K562 (cell line): ENCODE measurements at regions not wholly inside any gene's neighbourhood (a gene's known extent, or its start where the extent isn't known, plus 50 kb on each side); places are given as distances from the start of the nearest gene placed in this dataset.

Experiments
- ATAC-seq: fragments of 200-7000 bp; cut with Tn5 transposase; 3 replicates; pipeline ENCODE4 v1.9.1; 2020; ENCODE audit warnings: moderate library complexity
- BruUV-seq: library from RNA; stranded (reverse); fragments of 400-500 nt; replicated peaks from 2 replicates; lab custom pipeline; 2021; lab: Mats Ljungman, UMichigan
- CTCF ChIA-PET: fragments of 300-600 bp; formaldehyde crosslinking; extraction: SDS; loops from one replicate; lab custom pipeline; 2021; ENCODE audit warnings: low intra/inter-chr PET ratio; lab: Yijun Ruan, JAX
- POLR2A ChIA-PET: fragments of 300-600, 350-650 bp; sonication (Branson Sonifier 250); formaldehyde crosslinking; extraction: SDS; loops from one replicate; lab custom pipeline; 2021; ENCODE audit warnings: antibody characterized with exemption, inconsistent platforms; lab: Yijun Ruan, JAX
- DNase-seq, 4 experiments: peaks; one replicate each; pipeline versions ENCODE4 v3.0.0 to v3.0.0-alpha.2; 2011 to 2018; ENCODE audit warnings: low spot score in 3 of 4, mixed read lengths in 3 of 4; ENCODE audit errors: extremely low read depth in 1 of 4
- FAIRE-seq: peaks from 2 replicates; lab custom pipeline; 2011; peaks lifted over from hg19 to GRCh38; lab: Jason Lieb, UNC
- H2AFZ ChIP-seq: 2 replicates; pipeline ENCODE4 v1.6.0; 2011; ENCODE audit warnings: low read depth, low read length, control low read depth, inconsistent platforms
- H3K27ac ChIP-seq: fragments of 200-600 bp; 3 replicates; pipeline ENCODE4 v1.8.0; 2011; ENCODE audit warnings: low read depth, mild to moderate bottlenecking, control low read depth, inconsistent platforms, low read length, moderate library complexity, mixed read lengths; ENCODE audit errors: extremely low read depth
- H3K27me3 ChIP-seq, 2 experiments: fragments of 300-600 bp in 1 of 2; 2 replicates in 1 of 2; 3 replicates in 1 of 2; pipeline versions ENCODE4 v1.6.0 to v1.8.0; 2011; ENCODE audit warnings: inconsistent platforms in 2 of 2, low read length in 2 of 2, mild to moderate bottlenecking in 1 of 2, mixed read lengths in 1 of 2, moderate library complexity in 1 of 2; ENCODE audit not compliant: control insufficient read depth in 2 of 2, insufficient read depth in 2 of 2
- H3K36me3 ChIP-seq: fragments of 300-600 bp; 3 replicates; pipeline ENCODE4 v1.8.0; 2011; ENCODE audit warnings: mild to moderate bottlenecking, low read length, inconsistent platforms; ENCODE audit not compliant: control insufficient read depth, insufficient read depth
- H3K4me1 ChIP-seq, 2 experiments: fragments of 200-600 bp in 1 of 2; replicated peaks in 1 of 2; 2 replicates in 1 of 2; 3 replicates in 1 of 2; pipeline versions ENCODE4 v1.5.1 to v1.8.0; 2011; ENCODE audit warnings: inconsistent platforms in 2 of 2, low read length in 2 of 2, mild to moderate bottlenecking in 1 of 2, mixed read lengths in 1 of 2, moderate library complexity in 1 of 2; ENCODE audit not compliant: control insufficient read depth in 2 of 2, insufficient read depth in 2 of 2
- H3K4me2 ChIP-seq: 2 replicates; pipeline ENCODE4 v1.6.1; 2011; ENCODE audit warnings: low read length, control low read depth, inconsistent platforms, mixed read lengths; ENCODE audit not compliant: insufficient read depth
- H3K4me3 ChIP-seq: fragments of 200-600 bp; sonication (generic), shearing (Covaris generic); 2 replicates; pipeline ENCODE4 v1.5.1; 2016; ENCODE audit warnings: control low read depth, inconsistent platforms
- H3K79me2 ChIP-seq: fragments of 200-600 bp; 3 replicates; pipeline ENCODE4 v1.8.0; 2011; ENCODE audit warnings: low read length, inconsistent platforms; ENCODE audit not compliant: control insufficient read depth, insufficient read depth
- H3K9ac ChIP-seq, 2 experiments: 2 replicates each; pipeline versions ENCODE4 v1.6.0 to v1.6.1; 2011; ENCODE audit warnings: low read depth in 2 of 2, low read length in 2 of 2, control low read depth in 1 of 2, inconsistent platforms in 1 of 2, mild to moderate bottlenecking in 1 of 2, mixed read lengths in 1 of 2; ENCODE audit not compliant: insufficient read depth in 1 of 2
- H3K9me1 ChIP-seq: one replicate; pipeline ENCODE4 v1.6.0; 2011; ENCODE audit warnings: inconsistent platforms, mild to moderate bottlenecking, low read length, moderate library complexity; ENCODE audit not compliant: control insufficient read depth, insufficient read depth
- H3K9me3 ChIP-seq: replicated peaks from 2 replicates; pipeline ENCODE4 v1.5.1; 2011; ENCODE audit warnings: low read depth, low read length, inconsistent platforms; ENCODE audit not compliant: control insufficient read depth, insufficient read depth
- H4K20me1 ChIP-seq: replicated peaks from 2 replicates; pipeline ENCODE4 v1.6.1; 2011; ENCODE audit warnings: low read length, inconsistent platforms, mixed read lengths; ENCODE audit not compliant: control insufficient read depth, insufficient read depth
- EP300 ChIP-seq: IDR thresholded peaks from 2 replicates; pipeline ENCODE4 v1.6.1; 2012; ENCODE audit warnings: low read length, improper control_type of control experiment
- FOXP4 ChIP-seq: sonication (generic); formaldehyde crosslinking; IDR thresholded peaks from 2 replicates; pipeline ENCODE4 v1.8.0; 2022; ENCODE audit warnings: mild to moderate bottlenecking, missing genetic modification reagents, borderline replicate concordance
- HSF4 ChIP-seq: fragments of 250-450 bp; sonication (Bioruptor Pico); IDR thresholded peaks from 2 replicates; pipeline ENCODE4 v2.1.2; 2022; ENCODE audit warnings: mild to moderate bottlenecking, moderate library complexity, borderline replicate concordance
- MTA1 ChIP-seq: fragments of 450-650 bp; IDR thresholded peaks from 2 replicates; pipeline ENCODE4 v1.6.1; 2017; ENCODE audit warnings: borderline replicate concordance
- MTA2 ChIP-seq: fragments of 450-650 bp; IDR thresholded peaks from 2 replicates; pipeline ENCODE4 v1.6.1; 2016; ENCODE audit warnings: low read depth
- NFRKB ChIP-seq: fragments of 450-650 bp; IDR thresholded peaks from 2 replicates; pipeline ENCODE4 v1.6.1; 2016; ENCODE audit warnings: low read depth
- POLR2A ChIP-seq: fragments of 450-650 bp; conservative IDR thresholded peaks from 2 replicates; pipeline ENCODE4 v1.6.1; 2016
- PRPF4 ChIP-seq: fragments of 200-400 bp; formaldehyde crosslinking; IDR thresholded peaks from one replicate; pipeline ENCODE4 v1.6.1; 2017; ENCODE audit warnings: low read length, low read depth, mild to moderate bottlenecking; ENCODE audit not compliant: insufficient read depth, poor library complexity, severe bottlenecking
- ZBTB34 ChIP-seq: fragments of 250-450 bp; sonication (Bioruptor Pico); IDR thresholded peaks from 2 replicates; pipeline ENCODE4 v1.8.0; 2021; ENCODE audit warnings: mild to moderate bottlenecking, moderate library complexity
- ZNF561 ChIP-seq: fragments of 450-650 bp; formaldehyde crosslinking; conservative IDR thresholded peaks from 2 replicates; pipeline ENCODE4 v1.4.0; 2020; ENCODE audit warnings: mild to moderate bottlenecking, moderate library complexity
- WGBS: fragments of 100-300 bp; shearing (Covaris generic); methylation state at CpG from one replicate; pipeline ENCODE4 v1.1.6; 2016; ENCODE audit warnings: low coverage, mixed read lengths; ENCODE audit not compliant: insufficient coverage; ENCODE audit errors: missing lambda C conversion rate; 5-methylcytosine and 5-hydroxymethylcytosine counted together
- in situ Hi-C: fragments of 300-500 bp; cut with MboI; formaldehyde crosslinking; loops from 4 replicates; pipeline ENCODE4 v1.15.0; 2018; ENCODE audit warnings: inconsistent platforms, mixed read lengths
- intact Hi-C: fragments of 100-400 bp; cut with micrococcal nuclease; formaldehyde crosslinking; loops from 2 replicates; pipeline ENCODE4 v1.14.2; 2022

GRCh38 chr2:51581636-51582267 lies 549.8 kb upstream of the NRXN1 start (continued):
- no peak for TF ChIP-seq ZBTB34 (CRISPR knock-in tag)
- TF ChIP-seq NFRKB: no peak
- no peak for TF ChIP-seq FOXP4 (CRISPR knock-in tag)
- TF ChIP-seq EP300: no peak
- no peak for TF ChIP-seq ZNF561 (CRISPR knock-in tag)

GRCh38 chr2:51579412-51579811 lies 547.5 kb upstream of the NRXN1 start:
- in situ Hi-C loops: no loop called here
- no peak for FAIRE-seq

More at GRCh38 chr2:51579412-51579811, 547.5 kb upstream of the NRXN1 start:
- Histone ChIP-seq H3K9ac (no peak overlapping the region), H3K9me1 (no peaks in the 10 kb centered on the region), H2AFZ (no peak overlapping the region), H3K79me2 (no peaks in the 10 kb centered on the region), H3K27ac (no peak overlapping the region), H3K9me3 (no peaks in the 10 kb centered on the region), H3K36me3 (no peaks in the 10 kb centered on the region), H3K27me3 (no peaks in the 10 kb centered on the region), H3K4me2 (no peak overlapping the region), H3K4me3 (no peak overlapping the region), H4K20me1 (no peaks in the 10 kb centered on the region), H3K4me1 (no peaks in the 10 kb centered on the region)
- POLR2A ChIA-PET: no interaction called here
- 0% methylated on average over 1 of the region's 1 CpG for WGBS
- no peak for TF ChIP-seq HSF4
- no peak for TF ChIP-seq MTA1
- no peak for TF ChIP-seq POLR2A
- no peak for TF ChIP-seq PRPF4
- TF ChIP-seq MTA2: no peak
- no peak for ATAC-seq
- BruUV-seq: no TSS peak
- CTCF ChIA-PET: no interaction called here
- intact Hi-C loops: no loop called here
- no peak for DNase-seq
